HUES48 (cell line): ENCODE measurements at regions not wholly inside any gene's neighbourhood (a gene's known extent, or its start where the extent isn't known, plus 50 kb on each side); places are given as distances from the start of the nearest gene placed in this dataset.

ENCODE experiments used
- H3K27ac ChIP-seq: one replicate; pipeline ENCODE4 v1.7.0; 2013; ENCODE audit warnings: low read depth, low read length, inconsistent platforms
- H3K27me3 ChIP-seq: 2 replicates; pipeline ENCODE4 v1.6.1; 2013; ENCODE audit warnings: mild to moderate bottlenecking, low read length; ENCODE audit not compliant: control insufficient read depth, insufficient read depth
- H3K36me3 ChIP-seq: 2 replicates; pipeline ENCODE4 v1.6.1; 2013; ENCODE audit warnings: low read length; ENCODE audit not compliant: control insufficient read depth, insufficient read depth
- H3K4me1 ChIP-seq: 2 replicates; pipeline ENCODE4 v1.6.1; 2013; ENCODE audit warnings: mild to moderate bottlenecking, low read length; ENCODE audit not compliant: control insufficient read depth, insufficient read depth
- H3K4me3 ChIP-seq: 2 replicates; pipeline ENCODE4 v1.5.1; 2013; ENCODE audit warnings: mild to moderate bottlenecking, low read depth, low read length
- H3K9ac ChIP-seq: 2 replicates; pipeline ENCODE4 v1.6.1; 2013; ENCODE audit warnings: mild to moderate bottlenecking, low read depth, low read length, moderate library complexity
- H3K9me3 ChIP-seq: 2 replicates; pipeline ENCODE4 v1.6.1; 2013; ENCODE audit warnings: low read length; ENCODE audit not compliant: control insufficient read depth, insufficient read depth

- Histone ChIP-seq H3K27me3 (no peaks in the 10 kb centered on the region), H3K9me3 (no peaks in the 10 kb centered on the region; the same call in 1 of the 2 replicates), H3K9ac (no peak overlapping the region), H3K36me3 (no peaks in the 10 kb centered on the region), H3K27ac (no peak overlapping the region), H3K4me1 (no peaks in the 10 kb centered on the region), H3K4me3 (no peak overlapping the region)
Measured at GRCh38 chr14:88929656-88930436, 105.4 kb downstream of the TTC8 start.

- no peak overlapping the region for H3K4me3 ChIP-seq
- no peaks in the 10 kb centered on the region for H3K4me1 ChIP-seq
- no peaks in the 10 kb centered on the region for H3K36me3 ChIP-seq
- H3K9ac ChIP-seq, result no peak overlapping the region
- H3K27me3 ChIP-seq, result no peaks in the 10 kb centered on the region
- H3K27ac ChIP-seq, result no peak overlapping the region
- H3K9me3 ChIP-seq, result no peaks in the 10 kb centered on the region; the same call in 1 of the 2 replicates
Measured at GRCh38 chr14:88931321-88932110, 107.1 kb downstream of the TTC8 start.

- Histone ChIP-seq H3K9me3 (no peaks in the 10 kb centered on the region; the same call in 1 of the 2 replicates), H3K36me3 (no peaks in the 10 kb centered on the region), H3K4me3 (no peak overlapping the region), H3K27ac (no peak overlapping the region), H3K27me3 (no peaks in the 10 kb centered on the region), H3K4me1 (no peaks in the 10 kb centered on the region), H3K9ac (no peak overlapping the region)
Measured at GRCh38 chr14:88933191-88933590, 108.7 kb downstream of the TTC8 start.

GRCh38 chr14:88934351-88934806 lies 109.9 kb downstream of the TTC8 start:
- no peaks in the 10 kb centered on the region for H3K36me3 ChIP-seq
- H3K27ac ChIP-seq, result no peak overlapping the region
- no peak overlapping the region for H3K4me3 ChIP-seq
- no peak overlapping the region for H3K9ac ChIP-seq
- no peaks in the 10 kb centered on the region for H3K4me1 ChIP-seq
- no peaks in the 10 kb centered on the region for H3K27me3 ChIP-seq
- H3K9me3 ChIP-seq, result no peaks in the 10 kb centered on the region; the same call in 1 of the 2 replicates

- Histone ChIP-seq H3K4me3 (no peak overlapping the region), H3K27me3 (no peaks in the 10 kb centered on the region), H3K9me3 (no peaks in the 10 kb centered on the region), H3K36me3 (no peaks in the 10 kb centered on the region), H3K27ac (no peak overlapping the region), H3K4me1 (no peaks in the 10 kb centered on the region), H3K9ac (no peak overlapping the region)
Measured at GRCh38 chr14:88935083-88935482, 110.6 kb downstream of the TTC8 start.

GRCh38 chr14:88937706-88938105 lies 113.3 kb downstream of the TTC8 start:
- Histone ChIP-seq H3K9ac (no peak overlapping the region), H3K27ac (no peak overlapping the region), H3K27me3 (no peaks in the 10 kb centered on the region), H3K4me3 (no peak overlapping the region), H3K9me3 (no peaks in the 10 kb centered on the region), H3K4me1 (no peaks in the 10 kb centered on the region), H3K36me3 (no peaks in the 10 kb centered on the region)

GRCh38 chr14:88940671-88941070 lies 116.2 kb downstream of the TTC8 start:
- Histone ChIP-seq H3K4me3 (no peak overlapping the region), H3K9ac (no peak overlapping the region), H3K27ac (no peak overlapping the region), H3K27me3 (no peaks in the 10 kb centered on the region), H3K9me3 (no peaks in the 10 kb centered on the region), H3K36me3 (no peaks in the 10 kb centered on the region), H3K4me1 (no peaks in the 10 kb centered on the region)

- no peaks in the 10 kb centered on the region for H3K27me3 ChIP-seq
- H3K4me1 ChIP-seq, result no peaks in the 10 kb centered on the region
- no peaks in the 10 kb centered on the region for H3K36me3 ChIP-seq
- no peak overlapping the region for H3K27ac ChIP-seq
- H3K9me3 ChIP-seq, result no peaks in the 10 kb centered on the region
- H3K4me3 ChIP-seq, result no peak overlapping the region
- no peak overlapping the region for H3K9ac ChIP-seq
Measured at GRCh38 chr14:88941414-88941813, 117.0 kb downstream of the TTC8 start.

- no peaks in the 10 kb centered on the region for H3K4me1 ChIP-seq
- no peak overlapping the region for H3K4me3 ChIP-seq
- H3K9ac ChIP-seq, result no peak overlapping the region
- H3K27ac ChIP-seq, result no peak overlapping the region
- no peaks in the 10 kb centered on the region for H3K36me3 ChIP-seq
- H3K27me3 ChIP-seq, result no peaks in the 10 kb centered on the region
- H3K9me3 ChIP-seq, result no peaks in the 10 kb centered on the region; the same call in 1 of the 2 replicates
Measured at GRCh38 chr14:88947646-88948598, 123.5 kb downstream of the TTC8 start.

- Histone ChIP-seq H3K4me1 (no peaks in the 10 kb centered on the region), H3K9ac (no peak overlapping the region), H3K9me3 (no peaks in the 10 kb centered on the region; the same call in 1 of the 2 replicates), H3K36me3 (no peaks in the 10 kb centered on the region), H3K27ac (no peak overlapping the region), H3K4me3 (no peak overlapping the region), H3K27me3 (no peaks in the 10 kb centered on the region)
Measured at GRCh38 chr14:88950069-88950468, 125.6 kb downstream of the TTC8 start.
